NB4 (cell line): ENCODE measurements at regions not wholly inside any gene's neighbourhood (a gene's known extent, or its start where the extent isn't known, plus 50 kb on each side); places are given as distances from the start of the nearest gene placed in this dataset.

Experiments
- POLR2A ChIP-seq: IDR thresholded peaks from 2 replicates; pipeline ENCODE4 v1.6.1; 2011; ENCODE audit warnings: mild to moderate bottlenecking; ENCODE audit not compliant: insufficient read length; ENCODE audit errors: extremely low read depth
- TF ChIP-seq, protein P1 (sequence below): IDR thresholded peaks from one replicate; pipeline ENCODE4 v1.5.1; 2012; ENCODE audit warnings: low read depth, low read length
- TF ChIP-seq, protein P2 (sequence below): IDR thresholded peaks from 2 replicates; pipeline ENCODE4 v1.6.1; 2011; ENCODE audit warnings: low read depth, low read length

DNA sequence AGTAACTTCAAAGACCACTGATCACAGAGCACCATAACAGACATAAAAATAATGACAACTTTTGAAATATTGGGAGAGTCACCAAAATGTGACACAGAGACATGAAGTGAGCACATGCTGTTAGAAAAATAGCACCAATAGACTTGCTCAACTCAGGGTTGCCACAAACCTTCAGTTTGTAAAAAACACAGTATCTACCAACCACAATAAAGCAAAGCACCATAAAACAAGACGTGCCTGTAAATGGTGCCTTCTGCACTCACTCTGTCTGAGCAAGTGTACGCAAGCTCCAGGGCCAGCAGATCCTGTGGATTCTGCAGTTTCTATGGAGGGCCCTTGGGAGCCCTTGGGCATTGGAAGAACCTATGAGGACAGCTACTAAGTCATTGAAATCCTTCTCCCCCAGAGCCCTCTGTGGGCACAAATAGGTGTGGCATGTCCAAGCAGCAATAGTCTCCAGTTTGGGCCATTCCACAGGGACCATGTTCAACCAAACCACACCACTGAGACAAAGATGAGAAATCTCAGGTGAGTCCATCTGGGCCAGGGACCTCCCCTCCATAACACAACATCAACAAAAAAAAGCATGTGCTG, 116.9 kb upstream of the RAB4A start:
- TF ChIP-seq, protein P1, sequence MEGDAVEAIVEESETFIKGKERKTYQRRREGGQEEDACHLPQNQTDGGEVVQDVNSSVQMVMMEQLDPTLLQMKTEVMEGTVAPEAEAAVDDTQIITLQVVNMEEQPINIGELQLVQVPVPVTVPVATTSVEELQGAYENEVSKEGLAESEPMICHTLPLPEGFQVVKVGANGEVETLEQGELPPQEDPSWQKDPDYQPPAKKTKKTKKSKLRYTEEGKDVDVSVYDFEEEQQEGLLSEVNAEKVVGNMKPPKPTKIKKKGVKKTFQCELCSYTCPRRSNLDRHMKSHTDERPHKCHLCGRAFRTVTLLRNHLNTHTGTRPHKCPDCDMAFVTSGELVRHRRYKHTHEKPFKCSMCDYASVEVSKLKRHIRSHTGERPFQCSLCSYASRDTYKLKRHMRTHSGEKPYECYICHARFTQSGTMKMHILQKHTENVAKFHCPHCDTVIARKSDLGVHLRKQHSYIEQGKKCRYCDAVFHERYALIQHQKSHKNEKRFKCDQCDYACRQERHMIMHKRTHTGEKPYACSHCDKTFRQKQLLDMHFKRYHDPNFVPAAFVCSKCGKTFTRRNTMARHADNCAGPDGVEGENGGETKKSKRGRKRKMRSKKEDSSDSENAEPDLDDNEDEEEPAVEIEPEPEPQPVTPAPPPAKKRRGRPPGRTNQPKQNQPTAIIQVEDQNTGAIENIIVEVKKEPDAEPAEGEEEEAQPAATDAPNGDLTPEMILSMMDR, result no peak
- no peak for TF ChIP-seq POLR2A
- TF ChIP-seq, protein P2, sequence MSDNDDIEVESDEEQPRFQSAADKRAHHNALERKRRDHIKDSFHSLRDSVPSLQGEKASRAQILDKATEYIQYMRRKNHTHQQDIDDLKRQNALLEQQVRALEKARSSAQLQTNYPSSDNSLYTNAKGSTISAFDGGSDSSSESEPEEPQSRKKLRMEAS, result no peak
